H1 (cell line): ENCODE measurements at regions not wholly inside any gene's neighbourhood (a gene's known extent, or its start where the extent isn't known, plus 50 kb on each side); places are given as distances from the start of the nearest gene placed in this dataset.

Source experiments
- ATF3 ChIP-seq: IDR thresholded peaks from 2 replicates; pipeline ENCODE4 v1.6.1; 2011; ENCODE audit warnings: low read depth, mild to moderate bottlenecking, low read length; ENCODE audit not compliant: insufficient read depth
- CHD7 ChIP-seq: fragments of 300-600 bp; sonication (generic); IDR thresholded peaks from 2 replicates; pipeline ENCODE4 v1.7.1; 2012; ENCODE audit warnings: low read length, moderate library complexity, mild to moderate bottlenecking, inconsistent platforms; ENCODE audit not compliant: insufficient replicate concordance
- CTCF ChIP-seq, 3 experiments: IDR thresholded peaks; 1 replicate in 2 of 3; 2 replicates in 1 of 3; pipeline versions ENCODE4 v1.5.1 to v1.6.1; 2011; ENCODE audit warnings: low read length in 3 of 3, mild to moderate bottlenecking in 3 of 3, inconsistent platforms in 2 of 3, low read depth in 1 of 3, moderate library complexity in 1 of 3; ENCODE audit not compliant: insufficient read depth in 1 of 3; ENCODE audit errors: control extremely low read depth in 1 of 3
- EGR1 ChIP-seq: IDR thresholded peaks from 2 replicates; pipeline ENCODE4 v1.6.1; 2011; ENCODE audit warnings: low read depth, low read length, borderline replicate concordance
- PHF8 ChIP-seq: fragments of 200-600 bp; sonication (generic); conservative IDR thresholded peaks from 2 replicates; pipeline ENCODE4 v1.7.1; 2012; ENCODE audit warnings: low read depth, mild to moderate bottlenecking, inconsistent platforms, low read length, moderate library complexity
- POLR2A ChIP-seq, 2 experiments: IDR thresholded peaks; 1 replicate in 1 of 2; 2 replicates in 1 of 2; pipeline ENCODE4 v1.6.1; 2011; ENCODE audit warnings: low read depth in 2 of 2, low read length in 2 of 2, mild to moderate bottlenecking in 2 of 2; ENCODE audit errors: control extremely low read depth in 1 of 2
- POLR2AphosphoS5 ChIP-seq: IDR thresholded peaks from 2 replicates; pipeline ENCODE4 v1.6.1; 2011; ENCODE audit warnings: low read depth, low read length
- ZNF274 ChIP-seq: IDR thresholded peaks from 2 replicates; pipeline ENCODE4 v1.7.0; 2012; ENCODE audit warnings: low read length, borderline replicate concordance; ENCODE audit errors: extremely low read depth

GRCh38 chr15:69520067-69520466 lies 67.4 kb downstream of the RPLP1 start:
- TF ChIP-seq ATF3 (no peak), POLR2A (IDR thresholded peaks at IDR 0.05; ENCODE audit: control extremely low read depth in 1 of 2, low read depth in 2 of 2, low read length in 2 of 2) (no peak), CTCF (IDR thresholded peaks at IDR 0.05; ENCODE audit: control extremely low read depth in 1 of 3, insufficient read depth in 1 of 3, low read depth in 1 of 3, low read length in 3 of 3) (no peak), EGR1 (no peak), PHF8 (no peak), ZNF274 (no peak), POLR2AphosphoS5 (no peak), CHD7 (no peak)
